GM12891 (cell line): ENCODE measurements at regions not wholly inside any gene's neighbourhood (a gene's known extent, or its start where the extent isn't known, plus 50 kb on each side); places are given as distances from the start of the nearest gene placed in this dataset.
"Not testable (repeated sequence)": the region's sequence is repeated elsewhere in the genome, so short reads cannot be mapped to it uniquely, and the experiment has no call there.

Experiments used
- DNase-seq: peaks from one replicate; pipeline ENCODE4 v3.0.0; 2011; ENCODE audit warnings: low spot score; ENCODE audit not compliant: insufficient read length
- FAIRE-seq: peaks from 2 replicates; lab custom pipeline; 2011; peaks lifted over from hg19 to GRCh38; lab: Jason Lieb, UNC
- PAX5 ChIP-seq: IDR thresholded peaks from 2 replicates; pipeline ENCODE4 v1.6.1; 2011; ENCODE audit warnings: low read length, moderate library complexity, mild to moderate bottlenecking; ENCODE audit not compliant: insufficient read depth, severe bottlenecking
- POLR2A ChIP-seq: IDR thresholded peaks from 2 replicates; pipeline ENCODE4 v1.6.1; 2011; ENCODE audit warnings: low read depth, low read length, control low read depth
- POLR2AphosphoS5 ChIP-seq: IDR thresholded peaks from 2 replicates; pipeline ENCODE4 v1.6.1; 2011; ENCODE audit warnings: low read depth, low read length, control low read depth
- POU2F2 ChIP-seq: IDR thresholded peaks from 2 replicates; pipeline ENCODE4 v1.6.1; 2011; ENCODE audit warnings: low read depth, mild to moderate bottlenecking, control low read depth, low read length, moderate library complexity
- SPI1 ChIP-seq: IDR thresholded peaks from 2 replicates; pipeline ENCODE4 v1.6.1; 2011; ENCODE audit warnings: low read depth, low read length, control low read depth
- TAF1 ChIP-seq: IDR thresholded peaks from 2 replicates; pipeline ENCODE4 v1.6.1; 2011; ENCODE audit warnings: low read depth, low read length, control low read depth

DNA sequence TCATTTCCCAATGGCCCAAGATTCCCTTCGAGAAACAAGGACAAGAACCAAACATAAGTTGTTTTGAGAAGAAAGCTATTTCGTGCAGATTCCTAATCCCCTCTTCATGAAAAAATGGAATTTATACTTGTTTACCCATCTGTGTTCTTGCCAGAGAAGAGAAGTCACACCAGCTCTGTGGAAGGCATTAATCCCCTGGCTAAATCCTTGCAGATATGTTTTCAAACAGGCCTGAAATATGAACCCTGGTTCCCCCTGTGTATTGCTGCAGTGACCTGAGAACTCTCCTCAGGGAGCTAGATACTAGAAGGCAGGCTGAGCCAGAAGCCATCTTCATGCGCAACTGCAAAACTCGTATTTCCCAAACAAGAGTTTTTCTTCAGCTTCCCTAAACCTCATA, 337.7 kb downstream of the NEK10 start:
- FAIRE-seq (no peak), DNase-seq (no peak)
- no peak for TF ChIP-seq POLR2AphosphoS5
- TF ChIP-seq SPI1: no peak
- TF ChIP-seq POLR2A: no peak
- TF ChIP-seq TAF1: no peak
- TF ChIP-seq POU2F2: no peak
- TF ChIP-seq PAX5: no peak

DNA sequence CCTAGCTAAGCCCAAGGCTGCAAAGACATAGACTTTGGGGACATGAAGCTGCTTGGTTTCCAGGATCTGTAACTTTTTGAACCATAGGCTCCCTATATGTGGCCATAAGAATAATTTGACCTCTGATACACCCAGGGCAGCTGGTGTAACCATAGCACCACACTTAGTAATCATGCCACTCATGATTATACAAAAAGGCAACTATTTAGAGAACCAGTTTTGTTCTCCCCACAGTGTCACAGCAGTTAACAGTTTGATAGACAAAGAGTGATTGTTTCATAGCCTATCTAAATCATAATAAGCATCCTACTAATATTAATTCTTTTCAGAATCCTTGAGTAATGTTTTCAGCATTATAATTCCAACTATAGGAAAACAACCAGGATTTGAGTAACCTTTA, 334.9 kb downstream of the NEK10 start:
- TF ChIP-seq TAF1 (no peak), POU2F2 (no peak), POLR2A (no peak), SPI1 (no peak), POLR2AphosphoS5 (no peak), PAX5 (no peak)
- no peak for DNase-seq
- FAIRE-seq: no peak

DNA sequence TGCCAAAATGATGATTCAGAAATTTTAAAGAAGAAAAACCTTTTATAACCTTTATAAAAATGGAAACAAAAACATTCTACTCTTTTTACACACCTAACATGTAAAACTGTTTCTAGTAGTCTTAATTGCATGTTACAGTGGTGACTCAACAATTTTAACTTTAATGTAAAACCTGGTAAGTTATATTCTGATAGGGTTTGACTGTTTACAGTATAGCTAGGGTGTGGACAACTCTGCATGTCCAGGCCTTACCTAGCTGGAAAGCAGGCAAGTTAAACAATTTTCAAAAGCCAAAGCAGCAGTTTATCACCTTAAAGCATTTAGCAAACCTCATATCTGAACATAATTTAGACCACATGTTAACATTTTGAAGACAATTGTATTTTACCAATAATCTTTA, 328.5 kb downstream of the NEK10 start:
- FAIRE-seq (no peak), DNase-seq (no peak)
- no peak for TF ChIP-seq PAX5

DNA sequence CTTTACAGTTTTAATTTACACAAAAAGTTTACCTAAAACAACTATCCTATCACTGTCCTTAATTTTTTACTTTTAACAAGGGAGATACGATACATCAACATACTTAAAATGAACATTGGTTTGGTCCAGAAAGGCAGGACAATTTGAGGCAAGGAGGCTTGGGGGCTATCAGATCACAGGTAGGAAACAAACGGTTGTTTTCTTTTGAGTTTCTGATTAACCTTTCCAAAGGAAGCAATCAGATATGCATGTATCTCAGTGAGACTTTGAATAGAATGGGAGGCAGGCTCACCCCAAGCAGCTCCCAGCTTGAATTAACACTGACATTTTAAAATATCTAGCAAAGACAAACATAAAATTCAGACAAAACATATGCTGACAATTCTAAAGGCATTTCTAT, 326.6 kb downstream of the NEK10 start:
- not testable (repeated sequence) for FAIRE-seq, DNase-seq

DNA sequence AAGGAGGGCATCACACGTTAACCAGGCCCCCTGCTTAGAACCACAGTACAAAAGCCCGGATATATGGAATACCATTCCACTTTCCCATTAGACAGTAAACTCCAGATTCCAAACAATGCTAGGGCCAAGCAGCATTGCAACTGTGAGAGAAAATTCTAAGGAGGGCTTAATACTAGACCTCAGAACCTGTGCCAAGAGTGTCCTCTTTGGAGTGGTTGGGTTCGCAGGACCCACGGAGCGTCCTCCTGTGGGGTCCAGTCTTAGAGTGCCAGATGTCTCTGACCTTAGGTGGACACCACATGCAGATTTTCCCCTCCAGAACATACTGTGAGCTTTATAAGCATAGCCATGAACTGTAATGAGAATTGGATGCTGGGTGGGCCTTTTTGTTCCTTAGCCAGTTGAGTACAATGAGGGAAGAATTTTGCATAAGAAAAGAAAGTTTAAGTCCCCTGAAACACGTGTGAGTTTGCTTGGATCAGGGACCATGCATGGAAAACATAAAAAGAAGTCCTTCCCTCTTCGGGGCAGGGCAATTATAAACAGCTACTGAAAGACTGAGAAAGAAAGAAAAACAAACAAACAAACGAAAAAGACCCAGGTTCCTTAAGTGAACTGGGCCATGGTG, 325.7 kb downstream of the NEK10 start:
- DNase-seq (no peak), FAIRE-seq (no peak)
- no peak for TF ChIP-seq PAX5
- no peak for TF ChIP-seq SPI1
- TF ChIP-seq POLR2A: no peak
- TF ChIP-seq TAF1: no peak
- no peak for TF ChIP-seq POU2F2
- TF ChIP-seq POLR2AphosphoS5: no peak

DNA sequence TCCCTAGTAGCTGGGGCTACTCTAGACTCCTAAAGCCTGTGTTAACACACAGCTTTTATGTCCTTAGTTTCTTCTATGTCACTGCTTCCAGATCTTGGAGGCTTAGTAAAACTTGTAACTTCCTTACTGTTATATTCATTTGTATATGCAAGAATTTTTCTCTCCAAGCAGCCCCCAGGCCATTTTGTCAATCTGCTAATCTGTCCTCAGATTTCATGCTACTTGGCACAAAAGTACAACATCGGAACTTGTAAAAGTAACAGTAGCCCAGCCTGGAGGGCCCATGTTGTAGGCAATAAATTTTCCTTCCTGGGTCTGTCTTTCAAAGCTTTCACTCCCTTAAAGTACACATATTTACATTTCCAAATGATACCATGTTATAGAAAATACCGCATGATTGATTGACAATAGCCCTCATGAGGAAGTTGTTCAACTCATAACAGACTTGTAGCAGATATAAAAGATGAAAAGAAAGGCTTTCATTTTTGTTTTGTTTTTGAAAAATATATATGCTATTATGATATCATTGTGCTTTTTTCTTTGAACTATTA, 324.2 kb downstream of the NEK10 start:
- no peak for TF ChIP-seq POLR2A
- TF ChIP-seq POLR2AphosphoS5: no peak
- TF ChIP-seq SPI1: no peak
- no peak for TF ChIP-seq POU2F2
- no peak for TF ChIP-seq TAF1
- no peak for TF ChIP-seq PAX5
- FAIRE-seq: no peak

DNA sequence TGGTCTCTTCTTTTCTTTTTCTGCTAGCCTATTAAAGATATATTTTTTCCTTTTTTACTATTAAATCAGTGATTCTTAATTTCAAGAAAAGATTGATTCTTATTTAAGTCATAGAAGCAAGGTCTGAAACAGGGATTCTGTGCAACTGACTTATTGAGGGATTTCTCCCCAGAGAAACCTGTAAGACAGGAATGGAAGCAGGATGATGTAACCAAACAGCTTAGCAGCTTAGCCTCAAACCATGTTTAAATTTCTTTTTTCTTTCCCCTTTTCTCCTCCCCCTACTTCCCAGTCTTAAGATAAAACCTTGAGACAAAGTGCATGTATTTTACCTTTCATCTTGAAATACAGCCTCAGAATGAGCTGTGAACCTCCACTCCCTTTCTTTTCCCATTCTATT, 322.8 kb downstream of the NEK10 start:
- DNase-seq (no peak), FAIRE-seq (no peak)
- TF ChIP-seq POLR2A: no peak

More for the DNA sequence above, 324.2 kb downstream of the NEK10 start:
- DNase-seq: no peak

DNA sequence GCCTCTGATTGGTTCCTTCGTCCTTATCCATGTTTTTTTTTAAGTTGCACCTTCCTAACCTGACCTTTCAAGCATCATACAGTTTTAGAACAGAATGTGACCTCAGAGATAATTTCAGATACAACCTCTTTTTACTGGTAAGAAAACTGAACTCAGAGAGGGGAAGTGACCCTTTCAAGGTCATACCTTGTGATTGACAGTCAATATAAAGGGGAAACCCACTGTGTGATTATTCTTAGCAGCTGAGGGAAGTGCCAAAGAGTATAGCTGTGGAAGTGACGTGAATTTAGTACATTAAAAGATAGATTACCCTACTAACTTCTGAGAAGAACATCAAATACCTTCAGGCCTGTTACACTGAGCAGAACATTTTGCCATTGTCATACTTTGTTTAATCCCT, 319.4 kb downstream of the NEK10 start:
- TF ChIP-seq POLR2AphosphoS5: no peak
- no peak for TF ChIP-seq POU2F2
- TF ChIP-seq SPI1: peak; percentile 54
- TF ChIP-seq POLR2A: no peak
- TF ChIP-seq TAF1: no peak
- no peak for TF ChIP-seq PAX5
- FAIRE-seq (no peak), DNase-seq (no peak)

DNA sequence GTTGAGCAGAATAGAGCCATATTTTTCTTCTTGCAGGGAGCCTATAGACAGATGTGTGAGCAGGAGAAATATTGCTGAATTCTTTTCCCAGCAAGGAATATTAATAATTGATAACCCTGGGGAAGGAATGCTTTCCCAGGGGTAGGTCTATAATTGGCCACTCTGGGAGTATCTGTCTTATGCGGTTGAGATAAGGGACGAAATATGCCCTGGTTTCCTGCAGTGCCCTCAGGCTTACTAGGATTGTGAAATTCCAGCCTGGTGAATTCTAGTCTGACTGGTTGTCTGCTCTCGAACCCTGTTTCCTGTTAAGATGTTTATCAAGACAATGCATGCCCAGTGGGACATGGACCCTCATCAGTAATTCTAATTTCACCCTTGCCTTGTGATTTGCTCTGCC, 317.7 kb downstream of the NEK10 start:
- DNase-seq, FAIRE-seq: not testable (repeated sequence)

DNA sequence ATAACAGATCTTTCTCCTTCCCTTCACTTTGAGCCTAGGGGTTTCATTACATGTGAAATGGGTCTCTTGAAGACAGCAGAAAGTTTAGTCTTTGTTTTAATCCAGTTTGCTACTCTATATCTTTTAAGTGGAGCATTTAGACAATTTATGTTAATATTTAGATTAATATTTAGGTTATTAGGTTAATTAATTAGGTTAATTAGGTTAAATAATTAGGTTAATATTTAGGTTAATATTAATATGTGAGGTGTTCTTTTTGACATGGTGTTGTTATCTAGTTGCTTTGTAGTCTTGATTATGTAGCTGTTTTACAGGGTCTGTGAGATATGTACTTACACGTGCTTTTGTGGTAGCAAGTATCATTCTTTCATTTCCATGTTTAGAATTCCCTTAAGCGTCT, 312.9 kb downstream of the NEK10 start:
- no peak for DNase-seq
- no peak for TF ChIP-seq POLR2AphosphoS5
- TF ChIP-seq TAF1: no peak
- TF ChIP-seq PAX5: no peak
- no peak for TF ChIP-seq POLR2A
- no peak for TF ChIP-seq POU2F2
- TF ChIP-seq SPI1: no peak
- no peak for FAIRE-seq

DNA sequence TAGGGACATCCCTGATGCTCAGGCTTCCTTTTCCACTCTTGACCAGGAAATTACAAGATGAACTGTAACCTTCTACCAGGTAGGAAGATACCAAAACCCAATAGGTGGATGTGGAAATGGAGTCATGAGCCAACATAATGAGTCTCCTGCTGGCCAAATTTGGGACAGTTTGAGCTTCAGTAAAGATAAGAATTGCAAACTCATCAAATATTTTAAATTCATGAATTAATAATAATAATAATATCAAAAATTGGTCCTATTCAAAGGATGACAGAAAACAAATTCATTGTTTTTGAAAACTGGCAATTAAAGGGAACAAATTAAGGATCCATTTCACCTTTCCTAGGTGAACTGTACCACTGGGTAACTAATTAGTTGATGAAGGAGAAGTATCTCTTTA, 309.7 kb downstream of the NEK10 start:
- TF ChIP-seq POU2F2 (no peak), SPI1 (no peak), TAF1 (no peak), POLR2A (no peak), POLR2AphosphoS5 (no peak), PAX5 (no peak)
- no peak for DNase-seq
- no peak for FAIRE-seq
